ENCODE measurements at regions not wholly inside any gene's neighbourhood (a gene's known extent, or its start where the extent isn't known, plus 50 kb on each side); places are given as distances from the start of the nearest gene placed in this dataset.

DNA sequence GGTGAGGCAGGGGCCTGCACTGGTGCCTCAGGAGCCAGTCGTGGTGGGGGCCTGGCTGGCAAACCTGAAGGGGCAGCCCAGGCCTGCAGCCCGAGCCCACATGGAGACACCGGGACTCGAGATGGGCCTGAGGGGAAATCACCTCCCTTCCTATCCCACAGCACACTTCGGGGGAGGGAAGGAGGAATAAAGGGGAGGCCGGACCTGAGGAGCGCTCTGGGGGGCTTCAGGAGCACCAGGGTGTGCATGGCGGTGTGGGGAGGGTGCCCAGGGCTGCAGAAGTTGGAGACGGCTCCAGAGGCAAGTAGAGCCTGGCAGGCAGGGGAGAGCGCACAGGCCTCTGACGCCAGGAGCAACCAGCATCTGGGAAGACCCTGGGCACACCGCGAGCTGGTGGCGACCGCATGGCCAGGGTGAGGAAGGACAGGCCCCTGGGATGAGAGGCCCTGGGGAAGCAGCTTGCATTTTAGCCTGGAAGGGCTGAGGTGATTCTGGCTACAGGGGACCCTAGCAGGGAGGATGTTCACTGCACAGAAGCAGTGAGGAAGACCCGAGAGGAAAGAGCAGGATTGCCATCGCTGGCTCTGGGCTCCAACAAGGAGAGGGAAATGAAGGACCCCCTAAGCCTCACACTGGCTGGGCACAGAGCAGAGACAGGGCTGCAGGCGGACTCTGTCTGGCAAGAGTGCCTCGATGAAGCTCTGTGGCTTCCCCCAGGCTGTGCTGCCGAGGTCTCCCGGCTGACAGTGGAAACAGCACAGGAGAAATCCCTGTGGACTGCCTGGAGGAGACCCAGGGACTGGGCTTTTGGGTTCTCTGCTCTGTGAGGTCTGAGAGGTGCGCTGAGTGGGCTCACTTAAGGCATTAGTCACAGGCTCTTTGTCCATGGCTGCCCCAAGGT lies 457.7 kb downstream of the BRD1 start:
- no peak for DNase-seq
- Histone ChIP-seq H3K9ac (ENCODE audit: low read length) (no peak overlapping the region), H3K4me2 (ENCODE audit: low read depth, low read length) (no peak overlapping the region), H3K9me2 (replicated peaks; ENCODE audit: insufficient read depth, low read length) (no peaks in the 10 kb centered on the region), H4K20me1 (ENCODE audit: insufficient read depth, low read length) (no peaks in the 10 kb centered on the region), H3K4me1 (ENCODE audit: low read length) (no peaks in the 10 kb centered on the region), H3F3A (ENCODE audit: insufficient read depth, low read length) (no peaks in the 10 kb centered on the region), H3K4me3 (ENCODE audit: low read length) (no peak overlapping the region), H3K36me3 (replicated peaks; ENCODE audit: insufficient read depth, low read length) (no peaks in the 10 kb centered on the region), H3K9me3 (replicated peaks; ENCODE audit: insufficient read depth, low read length) (no peaks in the 10 kb centered on the region), H3K27ac (ENCODE audit: low read length) (no peak overlapping the region), H3K27me3 (replicated peaks; ENCODE audit: insufficient read depth, low read length) (peaks cover 6% of the 10 kb centered on the region; the same call in 1 of the 2 replicates), H2AFZ (ENCODE audit: low read length) (no peak overlapping the region), H3K79me2 (ENCODE audit: low read length) (no peaks in the 10 kb centered on the region)
- TF ChIP-seq, protein P1, sequence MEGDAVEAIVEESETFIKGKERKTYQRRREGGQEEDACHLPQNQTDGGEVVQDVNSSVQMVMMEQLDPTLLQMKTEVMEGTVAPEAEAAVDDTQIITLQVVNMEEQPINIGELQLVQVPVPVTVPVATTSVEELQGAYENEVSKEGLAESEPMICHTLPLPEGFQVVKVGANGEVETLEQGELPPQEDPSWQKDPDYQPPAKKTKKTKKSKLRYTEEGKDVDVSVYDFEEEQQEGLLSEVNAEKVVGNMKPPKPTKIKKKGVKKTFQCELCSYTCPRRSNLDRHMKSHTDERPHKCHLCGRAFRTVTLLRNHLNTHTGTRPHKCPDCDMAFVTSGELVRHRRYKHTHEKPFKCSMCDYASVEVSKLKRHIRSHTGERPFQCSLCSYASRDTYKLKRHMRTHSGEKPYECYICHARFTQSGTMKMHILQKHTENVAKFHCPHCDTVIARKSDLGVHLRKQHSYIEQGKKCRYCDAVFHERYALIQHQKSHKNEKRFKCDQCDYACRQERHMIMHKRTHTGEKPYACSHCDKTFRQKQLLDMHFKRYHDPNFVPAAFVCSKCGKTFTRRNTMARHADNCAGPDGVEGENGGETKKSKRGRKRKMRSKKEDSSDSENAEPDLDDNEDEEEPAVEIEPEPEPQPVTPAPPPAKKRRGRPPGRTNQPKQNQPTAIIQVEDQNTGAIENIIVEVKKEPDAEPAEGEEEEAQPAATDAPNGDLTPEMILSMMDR (IDR thresholded peaks at IDR 0.05; ENCODE audit: low read length): no peak
- TF ChIP-seq EZH2 (optimal IDR thresholded peaks at IDR 0.05; ENCODE audit: low read depth, low read length) (no peak), EZH2phosphoT487 (IDR thresholded peaks at IDR 0.05; ENCODE audit: low read length) (no peak)

DNA sequence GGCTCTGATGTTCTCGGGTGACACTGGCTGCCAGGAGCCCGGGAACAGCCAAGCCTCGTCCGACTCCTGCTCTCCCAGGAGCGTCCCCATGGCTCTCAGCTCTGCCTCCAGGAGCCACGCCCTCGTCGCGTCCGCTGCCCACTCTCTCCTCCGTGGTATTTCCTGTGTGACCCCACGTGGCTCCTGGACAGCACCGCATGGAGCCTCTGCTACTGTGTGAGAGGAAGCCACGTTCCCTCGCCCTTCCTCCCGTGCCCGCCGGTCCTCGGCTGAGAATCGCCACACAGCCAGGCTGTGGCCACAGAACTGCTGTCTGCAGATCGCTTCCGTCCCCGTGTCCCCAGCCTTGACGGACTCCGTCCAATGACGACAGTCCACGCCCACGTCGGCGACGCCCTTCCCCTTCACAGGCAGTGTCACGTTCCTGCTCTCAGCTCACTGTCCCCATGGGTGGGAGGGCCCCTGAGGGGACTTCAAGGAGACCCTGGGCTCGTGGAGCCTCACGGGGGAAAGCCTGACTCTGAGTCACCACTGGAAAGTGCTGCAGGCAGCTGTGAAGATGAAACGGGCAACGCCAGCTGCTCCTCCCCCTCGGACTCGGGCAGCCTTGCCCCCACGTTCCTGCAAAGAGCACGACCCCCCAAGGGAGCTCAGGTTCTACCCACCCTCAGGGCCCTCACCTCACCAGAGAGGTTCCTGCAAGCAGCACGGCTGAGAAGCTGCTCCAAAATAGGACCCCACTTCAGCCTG lies 458.5 kb downstream of the BRD1 start:
- Histone ChIP-seq H3K79me2 (ENCODE audit: low read length) (no peaks in the 10 kb centered on the region), H3K27ac (ENCODE audit: low read length) (no peak overlapping the region), H3K4me2 (ENCODE audit: low read depth, low read length) (no peak overlapping the region), H4K20me1 (ENCODE audit: insufficient read depth, low read length) (no peaks in the 10 kb centered on the region), H3K9me2 (replicated peaks; ENCODE audit: insufficient read depth, low read length) (no peaks in the 10 kb centered on the region), H3K4me3 (ENCODE audit: low read length) (no peak overlapping the region), H3K9ac (ENCODE audit: low read length) (no peak overlapping the region), H3K9me3 (replicated peaks; ENCODE audit: insufficient read depth, low read length) (no peaks in the 10 kb centered on the region), H2AFZ (ENCODE audit: low read length) (no peak overlapping the region), H3K36me3 (replicated peaks; ENCODE audit: insufficient read depth, low read length) (no peaks in the 10 kb centered on the region), H3K27me3 (replicated peaks; ENCODE audit: insufficient read depth, low read length) (peaks cover 6% of the 10 kb centered on the region; the same call in 1 of the 2 replicates), H3F3A (ENCODE audit: insufficient read depth, low read length) (no peaks in the 10 kb centered on the region), H3K4me1 (ENCODE audit: low read length) (no peaks in the 10 kb centered on the region)
- TF ChIP-seq EZH2phosphoT487 (IDR thresholded peaks at IDR 0.05; ENCODE audit: low read length) (no peak), EZH2 (optimal IDR thresholded peaks at IDR 0.05; ENCODE audit: low read depth, low read length) (no peak)
- TF ChIP-seq, protein P1 (IDR thresholded peaks at IDR 0.05; ENCODE audit: low read length): no peak
- DNase-seq: no peak

DNA sequence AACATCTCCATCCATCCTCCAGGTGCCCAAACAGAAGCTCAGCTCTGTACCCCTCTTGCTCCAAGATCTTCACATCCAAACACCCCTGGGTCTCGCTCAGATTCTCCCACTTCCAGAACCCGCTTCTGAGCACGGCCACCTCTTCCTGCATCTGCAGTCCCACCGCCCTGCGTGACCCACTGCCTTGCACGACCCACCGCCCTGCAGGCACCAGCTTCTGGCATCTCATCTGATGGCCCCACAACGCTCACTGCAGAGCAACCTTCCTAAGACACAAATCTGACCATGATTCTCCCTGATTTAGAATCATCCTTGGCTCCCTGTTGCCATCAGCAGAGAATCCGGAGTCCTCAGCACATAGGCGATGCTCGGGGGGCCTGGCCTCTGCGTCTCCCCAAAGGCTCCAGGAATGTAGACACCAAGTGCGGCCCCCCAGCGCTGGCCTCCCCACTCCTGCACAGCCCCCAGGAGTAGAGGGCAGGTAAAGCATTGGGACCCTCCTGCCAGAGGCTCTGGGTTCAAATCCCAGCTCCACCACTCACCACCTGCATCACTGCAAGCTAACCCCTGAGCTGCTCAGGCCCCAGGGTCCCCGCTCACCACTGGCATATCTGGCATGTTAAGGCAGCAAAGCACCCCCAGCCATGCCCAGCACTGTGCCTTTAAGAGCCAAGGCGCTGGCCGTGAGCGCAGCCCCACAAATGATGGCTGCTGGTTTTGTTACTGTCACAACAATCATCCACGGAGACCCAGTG lies 459.3 kb downstream of the BRD1 start:
- Histone ChIP-seq H3K4me1 (ENCODE audit: low read length) (no peaks in the 10 kb centered on the region), H3K4me2 (ENCODE audit: low read depth, low read length) (no peak overlapping the region), H3K36me3 (replicated peaks; ENCODE audit: insufficient read depth, low read length) (no peaks in the 10 kb centered on the region), H4K20me1 (ENCODE audit: insufficient read depth, low read length) (no peaks in the 10 kb centered on the region), H3K27ac (ENCODE audit: low read length) (no peak overlapping the region), H3F3A (ENCODE audit: insufficient read depth, low read length) (no peaks in the 10 kb centered on the region), H3K79me2 (ENCODE audit: low read length) (no peaks in the 10 kb centered on the region), H2AFZ (ENCODE audit: low read length) (no peak overlapping the region), H3K9me2 (replicated peaks; ENCODE audit: insufficient read depth, low read length) (no peaks in the 10 kb centered on the region), H3K27me3 (replicated peaks; ENCODE audit: insufficient read depth, low read length) (peaks cover 6% of the 10 kb centered on the region; the same call in 1 of the 2 replicates), H3K4me3 (ENCODE audit: low read length) (no peak overlapping the region), H3K9ac (ENCODE audit: low read length) (no peak overlapping the region), H3K9me3 (replicated peaks; ENCODE audit: insufficient read depth, low read length) (no peaks in the 10 kb centered on the region; the same call in 1 of the 2 replicates)
- no peak for DNase-seq
- TF ChIP-seq EZH2phosphoT487 (IDR thresholded peaks at IDR 0.05; ENCODE audit: low read length) (no peak), EZH2 (optimal IDR thresholded peaks at IDR 0.05; ENCODE audit: low read depth, low read length) (no peak)
- TF ChIP-seq, protein P1 (IDR thresholded peaks at IDR 0.05; ENCODE audit: low read length): no peak

All from MM.1S (cell line).